Kidney (tissue), 13 donors: ENCODE measurements at regions not wholly inside any gene's neighbourhood (a gene's known extent, or its start where the extent isn't known, plus 50 kb on each side); places are given as distances from the start of the nearest gene placed in this dataset.

Experiments
- DNase-seq, 5 donors: peaks; one replicate each; pipeline ENCODE4 v3.0.0-alpha.2; 2013 to 2020
- FAIRE-seq: peaks from 2 replicates; lab custom pipeline; 2012; peaks lifted over from hg19 to GRCh38; lab: Jason Lieb, UNC
- H3K27ac ChIP-seq, 2 donors: one replicate each; pipeline ENCODE4 v1.7.0; 2013; ENCODE audit warnings: low read depth in 2 of 2, low read length in 2 of 2, inconsistent platforms in 1 of 2
- H3K27me3 ChIP-seq: one replicate; pipeline ENCODE4 v1.7.1; 2013; ENCODE audit warnings: low read length, inconsistent platforms; ENCODE audit not compliant: control insufficient read depth, insufficient read depth
- H3K36me3 ChIP-seq, 3 donors: one replicate each; pipeline versions ENCODE4 v1.7.0 to v1.7.1; 2013; ENCODE audit warnings: low read length in 3 of 3, control low read depth in 1 of 3, inconsistent platforms in 1 of 3; ENCODE audit not compliant: insufficient read depth in 3 of 3, control insufficient read depth in 2 of 3
- H3K4me1 ChIP-seq, 3 donors: one replicate each; pipeline versions ENCODE4 v1.7.0 to v1.7.1; 2013; ENCODE audit warnings: low read length in 3 of 3, inconsistent platforms in 1 of 3, low read depth in 1 of 3; ENCODE audit not compliant: control insufficient read depth in 2 of 3, insufficient read depth in 2 of 3
- H3K4me3 ChIP-seq, 3 donors: one replicate each; pipeline versions ENCODE4 v1.7.0 to v1.8.1; 2013; ENCODE audit warnings: low read length in 3 of 3, control low read depth in 1 of 3, inconsistent platforms in 1 of 3
- H3K9ac ChIP-seq, 3 donors: one replicate each; pipeline versions ENCODE4 v1.7.0 to v1.7.1; 2013; ENCODE audit warnings: low read length in 3 of 3, control low read depth in 1 of 3, inconsistent platforms in 1 of 3
- H3K9me3 ChIP-seq, 3 donors: one replicate each; pipeline versions ENCODE4 v1.7.0 to v1.7.1; 2013; ENCODE audit warnings: low read length in 3 of 3, control low read depth in 1 of 3, inconsistent platforms in 1 of 3; ENCODE audit not compliant: control insufficient read depth in 2 of 3, insufficient read depth in 1 of 3
- CTCF ChIP-seq: IDR thresholded peaks from 3 replicates; pipeline ENCODE4 v1.5.1; 2012; ENCODE audit warnings: mild to moderate bottlenecking, moderate library complexity, borderline replicate concordance; ENCODE audit not compliant: insufficient read depth; ENCODE audit errors: extremely low read depth
- intact Hi-C: fragments of 100-400 bp; cut with DNase I; formaldehyde crosslinking; loops from one replicate; pipeline ENCODE4 v1.11.1; 2022
- donor health status: control.
- donor health status: control.
- donor health status: control.
- donor health status: control.
- donor health status: control.
- donor health status: DM: yes; HTN: yes; CAD: no.
- donor health status: Normal renal cell carcinoma (clear cell type).

- no peaks in the 10 kb centered on the region for H3K36me3 ChIP-seq
- no peak for FAIRE-seq
- no peak overlapping the region for H3K4me3 ChIP-seq
- no peaks in the 10 kb centered on the region for H3K4me1 ChIP-seq
- H3K27ac ChIP-seq: no peak overlapping the region
- DNase-seq: no peak
- intact Hi-C loops: no loop called here
- no peak overlapping the region for H3K9ac ChIP-seq
- H3K27me3 ChIP-seq: no peaks in the 10 kb centered on the region
- H3K9me3 ChIP-seq: no peaks in the 10 kb centered on the region
- TF ChIP-seq CTCF: no peak
Measured at GRCh38 chr10:33067917-33068316, 109.9 kb upstream of the ITGB1 start.

- no peak for FAIRE-seq
- no peaks in the 10 kb centered on the region for H3K27me3 ChIP-seq
- H3K9ac ChIP-seq: no peak overlapping the region
- no peaks in the 10 kb centered on the region for H3K36me3 ChIP-seq
- H3K4me3 ChIP-seq: no peak overlapping the region
- H3K4me1 ChIP-seq: no peaks in the 10 kb centered on the region
- no peaks in the 10 kb centered on the region for H3K9me3 ChIP-seq
- TF ChIP-seq CTCF: no peak
- intact Hi-C loops: no loop called here
- H3K27ac ChIP-seq: no peak overlapping the region
- DNase-seq: no peak
Measured at GRCh38 chr10:33067481-33067880, 109.5 kb upstream of the ITGB1 start.

GRCh38 chr10:33066558-33067236 lies 108.7 kb upstream of the ITGB1 start:
- Histone ChIP-seq H3K9ac (no peak overlapping the region), H3K4me1 (no peaks in the 10 kb centered on the region), H3K4me3 (no peak overlapping the region), H3K9me3 (no peaks in the 10 kb centered on the region), H3K27me3 (no peaks in the 10 kb centered on the region), H3K27ac (no peak overlapping the region), H3K36me3 (no peaks in the 10 kb centered on the region)
- no peak for TF ChIP-seq CTCF
- intact Hi-C loops: no loop called here
- FAIRE-seq (no peak), DNase-seq (no peak)

- no peak overlapping the region for H3K4me3 ChIP-seq
- no peak for TF ChIP-seq CTCF
- no peaks in the 10 kb centered on the region for H3K4me1 ChIP-seq
- H3K9ac ChIP-seq: no peak overlapping the region
- no peak overlapping the region for H3K27ac ChIP-seq
- H3K36me3 ChIP-seq: no peaks in the 10 kb centered on the region
- intact Hi-C loops: no loop called here
- no peak for FAIRE-seq
- no peak for DNase-seq
- no peaks in the 10 kb centered on the region for H3K27me3 ChIP-seq
- no peaks in the 10 kb centered on the region for H3K9me3 ChIP-seq
Measured at GRCh38 chr10:33065111-33065510, 107.1 kb upstream of the ITGB1 start.
